ENCODE measurements at regions not wholly inside any gene's neighbourhood (a gene's known extent, or its start where the extent isn't known, plus 50 kb on each side); places are given as distances from the start of the nearest gene placed in this dataset.

DNA sequence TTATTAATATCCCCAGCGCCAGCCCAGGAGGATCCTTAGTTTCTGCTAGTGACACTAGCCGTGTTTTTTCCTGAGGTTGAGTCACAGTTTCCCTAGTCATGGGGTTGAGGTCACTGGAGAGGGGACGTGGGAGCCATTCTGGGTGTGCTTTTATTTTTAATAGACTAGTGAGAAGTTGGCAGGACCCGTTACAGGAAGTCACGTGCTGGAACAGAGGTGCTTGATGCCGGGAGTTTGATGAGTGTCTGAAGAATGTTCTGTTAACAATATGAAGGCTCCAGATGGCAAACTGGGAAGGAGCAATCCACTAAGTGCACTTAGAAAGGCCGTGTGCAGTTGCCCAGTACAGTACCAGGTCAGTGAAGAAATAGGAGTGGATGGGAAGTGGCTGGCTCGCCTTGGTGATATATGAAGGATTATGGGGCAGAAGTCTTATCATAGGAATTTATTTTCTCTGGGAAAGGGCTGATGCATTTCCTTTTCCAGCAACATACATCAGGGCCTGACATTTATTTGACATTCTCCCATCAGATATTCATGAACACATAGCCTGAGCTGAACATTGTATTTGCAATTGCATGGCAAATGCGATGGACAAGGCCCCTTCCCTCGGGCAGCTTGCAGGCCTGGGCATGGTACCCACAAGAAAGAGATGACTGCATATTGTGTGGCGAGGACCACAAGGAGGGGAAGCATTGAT is 291.8 kb downstream of the FBXW7 start:
- CTCF ChIA-PET: interaction anchor here (0.7 kb wide), 1 partner anchor 1264 kb away, joined by 3 read pairs; no protein-coding TSS in a partner anchor
- Histone ChIP-seq H3K4me1 (ENCODE audit: control insufficient read depth, insufficient read depth, low read length) (no peaks in the 10 kb centered on the region), H3K36me3 (ENCODE audit: control insufficient read depth in 2 of 2, insufficient read depth in 1 of 2, low read length in 2 of 2) (no peaks in the 10 kb centered on the region), H3K9me3 (ENCODE audit: control insufficient read depth, insufficient read depth, low read depth, low read length) (no peaks in the 10 kb centered on the region), H3K4me3 (ENCODE audit: low read depth, low read length) (no peak overlapping the region), H3K27ac (ENCODE audit: extremely low read depth, low read depth, low read length) (no peak overlapping the region)
- POLR2A ChIA-PET: no interaction called here
- TF ChIP-seq SETDB1 (IDR thresholded peaks at IDR 0.05; ENCODE audit: insufficient read length, low read length) (no peak), ZNF76 (tag by site-specific recombination; IDR thresholded peaks at IDR 0.05; ENCODE audit: borderline replicate concordance, low read depth) (no peak), ZNF24 (tag by site-specific recombination; IDR thresholded peaks at IDR 0.05) (no peak), ZIC2 (tag by site-specific recombination; IDR thresholded peaks at IDR 0.05) (no peak), ZNF394 (tag by site-specific recombination; IDR thresholded peaks at IDR 0.05; ENCODE audit: borderline replicate concordance) (no peak), SP2 (tag by site-specific recombination; IDR thresholded peaks at IDR 0.05) (no peak)
- TF ChIP-seq, protein P1, sequence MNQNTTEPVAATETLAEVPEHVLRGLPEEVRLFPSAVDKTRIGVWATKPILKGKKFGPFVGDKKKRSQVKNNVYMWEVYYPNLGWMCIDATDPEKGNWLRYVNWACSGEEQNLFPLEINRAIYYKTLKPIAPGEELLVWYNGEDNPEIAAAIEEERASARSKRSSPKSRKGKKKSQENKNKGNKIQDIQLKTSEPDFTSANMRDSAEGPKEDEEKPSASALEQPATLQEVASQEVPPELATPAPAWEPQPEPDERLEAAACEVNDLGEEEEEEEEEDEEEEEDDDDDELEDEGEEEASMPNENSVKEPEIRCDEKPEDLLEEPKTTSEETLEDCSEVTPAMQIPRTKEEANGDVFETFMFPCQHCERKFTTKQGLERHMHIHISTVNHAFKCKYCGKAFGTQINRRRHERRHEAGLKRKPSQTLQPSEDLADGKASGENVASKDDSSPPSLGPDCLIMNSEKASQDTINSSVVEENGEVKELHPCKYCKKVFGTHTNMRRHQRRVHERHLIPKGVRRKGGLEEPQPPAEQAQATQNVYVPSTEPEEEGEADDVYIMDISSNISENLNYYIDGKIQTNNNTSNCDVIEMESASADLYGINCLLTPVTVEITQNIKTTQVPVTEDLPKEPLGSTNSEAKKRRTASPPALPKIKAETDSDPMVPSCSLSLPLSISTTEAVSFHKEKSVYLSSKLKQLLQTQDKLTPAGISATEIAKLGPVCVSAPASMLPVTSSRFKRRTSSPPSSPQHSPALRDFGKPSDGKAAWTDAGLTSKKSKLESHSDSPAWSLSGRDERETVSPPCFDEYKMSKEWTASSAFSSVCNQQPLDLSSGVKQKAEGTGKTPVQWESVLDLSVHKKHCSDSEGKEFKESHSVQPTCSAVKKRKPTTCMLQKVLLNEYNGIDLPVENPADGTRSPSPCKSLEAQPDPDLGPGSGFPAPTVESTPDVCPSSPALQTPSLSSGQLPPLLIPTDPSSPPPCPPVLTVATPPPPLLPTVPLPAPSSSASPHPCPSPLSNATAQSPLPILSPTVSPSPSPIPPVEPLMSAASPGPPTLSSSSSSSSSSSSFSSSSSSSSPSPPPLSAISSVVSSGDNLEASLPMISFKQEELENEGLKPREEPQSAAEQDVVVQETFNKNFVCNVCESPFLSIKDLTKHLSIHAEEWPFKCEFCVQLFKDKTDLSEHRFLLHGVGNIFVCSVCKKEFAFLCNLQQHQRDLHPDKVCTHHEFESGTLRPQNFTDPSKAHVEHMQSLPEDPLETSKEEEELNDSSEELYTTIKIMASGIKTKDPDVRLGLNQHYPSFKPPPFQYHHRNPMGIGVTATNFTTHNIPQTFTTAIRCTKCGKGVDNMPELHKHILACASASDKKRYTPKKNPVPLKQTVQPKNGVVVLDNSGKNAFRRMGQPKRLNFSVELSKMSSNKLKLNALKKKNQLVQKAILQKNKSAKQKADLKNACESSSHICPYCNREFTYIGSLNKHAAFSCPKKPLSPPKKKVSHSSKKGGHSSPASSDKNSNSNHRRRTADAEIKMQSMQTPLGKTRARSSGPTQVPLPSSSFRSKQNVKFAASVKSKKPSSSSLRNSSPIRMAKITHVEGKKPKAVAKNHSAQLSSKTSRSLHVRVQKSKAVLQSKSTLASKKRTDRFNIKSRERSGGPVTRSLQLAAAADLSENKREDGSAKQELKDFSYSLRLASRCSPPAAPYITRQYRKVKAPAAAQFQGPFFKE (tag by site-specific recombination; IDR thresholded peaks at IDR 0.05; ENCODE audit: borderline replicate concordance): no peak

DNA sequence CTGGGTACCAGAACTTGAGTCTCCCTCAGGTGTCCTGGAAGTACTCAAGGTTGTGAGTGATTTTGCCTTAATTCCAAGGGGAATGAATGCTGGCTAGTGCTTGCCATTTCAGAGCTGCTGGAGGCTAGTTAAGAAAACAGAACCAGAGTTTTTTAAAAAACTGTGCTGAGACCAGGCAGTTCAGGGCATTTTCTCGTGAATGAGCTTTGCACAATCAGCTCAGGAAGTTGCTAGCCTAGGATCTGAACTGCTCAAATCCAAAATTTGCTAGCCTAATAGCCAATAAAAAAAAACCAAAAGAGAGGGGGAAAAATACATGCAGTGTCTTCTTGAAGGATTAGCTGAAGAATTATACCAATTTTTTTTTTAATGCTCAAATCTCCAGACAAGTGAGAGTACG is 292.7 kb downstream of the FBXW7 start:
- TF ChIP-seq ZNF544 (tag by site-specific recombination; IDR thresholded peaks at IDR 0.05) (no peak), ZNF184 (tag by site-specific recombination; IDR thresholded peaks at IDR 0.05) (no peak), KLF7 (tag by site-specific recombination; IDR thresholded peaks at IDR 0.05; ENCODE audit: borderline replicate concordance) (no peak), ZNF670 (tag by site-specific recombination; IDR thresholded peaks at IDR 0.05; ENCODE audit: low read depth) (no peak), ZNF777 (tag by site-specific recombination; IDR thresholded peaks at IDR 0.05; ENCODE audit: borderline replicate concordance) (no peak), ZNF133 (tag by site-specific recombination; IDR thresholded peaks at IDR 0.05) (no peak), ZNF561 (tag by site-specific recombination; IDR thresholded peaks at IDR 0.05; ENCODE audit: borderline replicate concordance) (no peak), ZNF16 (tag by site-specific recombination; IDR thresholded peaks at IDR 0.05; ENCODE audit: low read depth) (no peak), ZNF335 (tag by site-specific recombination; conservative IDR thresholded peaks at IDR 0.05) (no peak), ZNF776 (tag by site-specific recombination; IDR thresholded peaks at IDR 0.05; ENCODE audit: borderline replicate concordance) (no peak), GFI1B (tag by site-specific recombination; IDR thresholded peaks at IDR 0.05) (no peak)
- TF ChIP-seq, protein P2, sequence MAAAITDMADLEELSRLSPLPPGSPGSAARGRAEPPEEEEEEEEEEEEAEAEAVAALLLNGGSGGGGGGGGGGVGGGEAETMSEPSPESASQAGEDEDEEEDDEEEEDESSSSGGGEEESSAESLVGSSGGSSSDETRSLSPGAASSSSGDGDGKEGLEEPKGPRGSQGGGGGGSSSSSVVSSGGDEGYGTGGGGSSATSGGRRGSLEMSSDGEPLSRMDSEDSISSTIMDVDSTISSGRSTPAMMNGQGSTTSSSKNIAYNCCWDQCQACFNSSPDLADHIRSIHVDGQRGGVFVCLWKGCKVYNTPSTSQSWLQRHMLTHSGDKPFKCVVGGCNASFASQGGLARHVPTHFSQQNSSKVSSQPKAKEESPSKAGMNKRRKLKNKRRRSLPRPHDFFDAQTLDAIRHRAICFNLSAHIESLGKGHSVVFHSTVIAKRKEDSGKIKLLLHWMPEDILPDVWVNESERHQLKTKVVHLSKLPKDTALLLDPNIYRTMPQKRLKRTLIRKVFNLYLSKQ (tag by site-specific recombination; IDR thresholded peaks at IDR 0.05; ENCODE audit: borderline replicate concordance): no peak
- TF ChIP-seq, protein P3, sequence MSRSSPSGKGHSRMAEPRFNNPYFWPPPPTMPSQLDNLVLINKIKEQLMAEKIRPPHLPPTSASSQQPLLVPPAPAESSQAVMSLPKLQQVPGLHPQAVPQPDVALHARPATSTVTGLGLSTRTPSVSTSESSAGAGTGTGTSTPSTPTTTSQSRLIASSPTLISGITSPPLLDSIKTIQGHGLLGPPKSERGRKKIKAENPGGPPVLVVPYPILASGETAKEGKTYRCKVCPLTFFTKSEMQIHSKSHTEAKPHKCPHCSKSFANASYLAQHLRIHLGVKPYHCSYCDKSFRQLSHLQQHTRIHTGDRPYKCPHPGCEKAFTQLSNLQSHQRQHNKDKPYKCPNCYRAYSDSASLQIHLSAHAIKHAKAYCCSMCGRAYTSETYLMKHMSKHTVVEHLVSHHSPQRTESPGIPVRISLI (tag by site-specific recombination; IDR thresholded peaks at IDR 0.05): no peak
- TF ChIP-seq, protein P4, sequence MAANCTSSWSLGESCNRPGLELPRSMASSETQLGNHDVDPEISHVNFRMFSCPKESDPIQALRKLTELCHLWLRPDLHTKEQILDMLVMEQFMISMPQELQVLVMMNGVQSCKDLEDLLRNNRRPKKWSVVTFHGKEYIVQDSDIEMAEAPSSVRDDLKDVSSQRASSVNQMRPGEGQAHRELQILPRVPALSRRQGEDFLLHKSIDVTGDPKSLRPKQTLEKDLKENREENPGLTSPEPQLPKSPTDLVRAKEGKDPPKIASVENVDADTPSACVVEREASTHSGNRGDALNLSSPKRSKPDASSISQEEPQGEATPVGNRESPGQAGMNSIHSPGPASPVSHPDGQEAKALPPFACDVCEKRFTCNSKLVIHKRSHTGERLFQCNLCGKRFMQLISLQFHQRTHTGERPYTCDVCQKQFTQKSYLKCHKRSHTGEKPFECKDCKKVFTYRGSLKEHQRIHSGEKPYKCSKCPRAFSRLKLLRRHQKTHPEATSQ (tag by site-specific recombination; IDR thresholded peaks at IDR 0.05): no peak
- ChIA-PET CTCF (interaction anchor here (0.7 kb wide), 1 partner anchor 1265 kb away, joined by 3 read pairs; no protein-coding TSS in a partner anchor), POLR2A (no interaction called here)
- no peak overlapping the region for H3K27ac ChIP-seq (ENCODE audit: extremely low read depth, low read depth, low read length)
- H3K4me3 ChIP-seq (ENCODE audit: low read depth, low read length): no peak overlapping the region
- H3K36me3 ChIP-seq (ENCODE audit: control insufficient read depth in 2 of 2, insufficient read depth in 1 of 2, low read length in 2 of 2): no peaks in the 10 kb centered on the region
- no peaks in the 10 kb centered on the region for H3K4me1 ChIP-seq (ENCODE audit: control insufficient read depth, insufficient read depth, low read length)
- no peaks in the 10 kb centered on the region for H3K9me3 ChIP-seq (ENCODE audit: control insufficient read depth, insufficient read depth, low read depth, low read length)
